PC-3 (cell line): ENCODE measurements at regions not wholly inside any gene's neighbourhood (a gene's known extent, or its start where the extent isn't known, plus 50 kb on each side); places are given as distances from the start of the nearest gene placed in this dataset.

Experiments
- ATAC-seq: fragments of 200-7000 bp; cut with Tn5 transposase; 2 replicates; pipeline ENCODE4 v1.9.1; 2020; ENCODE audit warnings: mild to moderate bottlenecking, moderate library complexity
- BruUV-seq: library from RNA; stranded (reverse); fragments of 400-500 nt; replicated peaks from 2 replicates; lab custom pipeline; 2021; lab: Mats Ljungman, UMichigan
- CTCF ChIA-PET: fragments of 300-600 bp; sonication (Branson Sonifier 250); formaldehyde crosslinking; loops from one replicate; lab custom pipeline; 2022; ENCODE audit warnings: antibody characterized with exemption; lab: Charles Lee
- POLR2A ChIA-PET: fragments of 300-600 bp; sonication (Branson Sonifier 250); formaldehyde crosslinking; loops from one replicate; lab custom pipeline; 2022; ENCODE audit warnings: antibody characterized with exemption; ENCODE audit not compliant: unreplicated experiment; lab: Charles Lee
- DNase-seq: peaks from one replicate; pipeline ENCODE4 v3.0.0-alpha.2; 2015
- H2AFZ ChIP-seq: fragments of 300-600 bp; sonication (generic); 2 replicates; pipeline ENCODE4 v1.6.0; 2016; ENCODE audit warnings: antibody characterized with exemption, low read length
- H3F3A ChIP-seq: fragments of 300-600 bp; sonication (generic); one replicate; pipeline ENCODE4 v1.6.0; 2017; ENCODE audit warnings: antibody characterized with exemption, low read length, control low read depth, mild to moderate bottlenecking; ENCODE audit not compliant: unreplicated experiment
- H3K27ac ChIP-seq: fragments of 300-600 bp; sonication (generic); 2 replicates; pipeline ENCODE4 v1.5.1; 2016; ENCODE audit warnings: mild to moderate bottlenecking, low read length
- H3K27me3 ChIP-seq: fragments of 300-600 bp; sonication (generic); 2 replicates; pipeline ENCODE4 v1.6.1; 2016; ENCODE audit warnings: low read length, mixed read lengths
- H3K36me3 ChIP-seq: fragments of 300-600 bp; sonication (generic); 2 replicates; pipeline ENCODE4 v1.6.1; 2016; ENCODE audit warnings: low read depth, mixed run types, low read length, mixed read lengths
- H3K4me1 ChIP-seq: fragments of 300-600 bp; sonication (generic); 2 replicates; pipeline ENCODE4 v1.5.1; 2016; ENCODE audit warnings: low read length; ENCODE audit not compliant: insufficient read depth
- H3K4me2 ChIP-seq: fragments of 300-600 bp; sonication (generic); 2 replicates; pipeline ENCODE4 v1.6.0; 2016; ENCODE audit warnings: low read length
- H3K4me3 ChIP-seq: fragments of 300-600 bp; sonication (generic); 2 replicates; pipeline ENCODE4 v1.5.1; 2016; ENCODE audit warnings: mild to moderate bottlenecking, low read length, mixed read lengths
- H3K79me2 ChIP-seq: fragments of 300-600 bp; sonication (generic); 2 replicates; pipeline ENCODE4 v1.6.1; 2017; ENCODE audit warnings: low read length, mixed read lengths
- H3K9ac ChIP-seq: fragments of 300-600 bp; sonication (generic); 2 replicates; pipeline ENCODE4 v1.6.0; 2016; ENCODE audit warnings: mild to moderate bottlenecking, low read length
- H3K9me2 ChIP-seq: fragments of 300-600 bp; sonication (generic); replicated peaks from 2 replicates; pipeline ENCODE4 v1.6.1; 2016; ENCODE audit warnings: mixed run types, low read length, mixed read lengths
- H3K9me3 ChIP-seq: fragments of 300-600 bp; sonication (generic); 2 replicates; pipeline ENCODE4 v1.6.1; 2016; ENCODE audit warnings: low read length, mixed read lengths
- H4K20me1 ChIP-seq: fragments of 300-600 bp; sonication (generic); 2 replicates; pipeline ENCODE4 v1.6.1; 2016; ENCODE audit warnings: low read length, mixed read lengths
- EZH2 ChIP-seq: fragments of 300-600 bp; sonication (generic); IDR thresholded peaks from one replicate; pipeline ENCODE4 v1.6.1; 2017; ENCODE audit warnings: antibody characterized with exemption, mild to moderate bottlenecking, low read length; ENCODE audit not compliant: unreplicated experiment
- EZH2phosphoT487 ChIP-seq: fragments of 300-600 bp; sonication (generic); IDR thresholded peaks from 2 replicates; pipeline ENCODE4 v1.6.1; 2018; ENCODE audit warnings: mild to moderate bottlenecking, antibody characterized with exemption, low read length, borderline replicate concordance
- intact Hi-C: fragments of 100-400 bp; cut with micrococcal nuclease; formaldehyde crosslinking; loops from 2 replicates; pipeline ENCODE4 v1.9.0; 2023
- TF ChIP-seq, protein P1 (sequence below): fragments of 300-600 bp; sonication (generic); conservative IDR thresholded peaks from 2 replicates; pipeline ENCODE4 v1.5.1; 2017; ENCODE audit warnings: antibody characterized with exemption, low read depth, mild to moderate bottlenecking, low read length

DNA sequence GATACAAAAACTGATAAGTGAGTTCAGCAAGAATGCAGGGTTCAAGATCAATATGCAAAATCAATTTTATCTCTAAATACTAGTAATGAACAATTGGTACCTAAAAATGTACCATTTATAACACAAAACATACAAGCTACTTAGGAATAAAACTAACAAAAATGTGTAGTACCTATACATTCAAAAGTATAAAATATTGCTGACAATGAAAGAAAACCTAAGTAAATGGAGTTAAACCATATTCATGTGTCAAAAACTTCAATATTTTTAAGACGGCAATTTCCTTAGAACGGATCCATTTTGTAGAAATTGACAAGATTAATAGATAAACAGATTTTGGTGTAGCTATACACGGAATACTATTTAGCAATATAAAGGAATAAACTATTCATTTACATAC is 343.1 kb upstream of the CCDC54 start:
- Histone ChIP-seq H3K9me3 (0 out of 2 replicates have a peak, but pooled peaks cover 6% of the 10 kb centered on the region), H3K27me3 (no peaks in the 10 kb centered on the region), H3K27ac (no peak overlapping the region), H3K9ac (no peak overlapping the region), H3K4me1 (no peaks in the 10 kb centered on the region), H2AFZ (no peak overlapping the region), H3K4me2 (no peak overlapping the region), H3K79me2 (no peaks in the 10 kb centered on the region), H3K9me2 (no peaks in the 10 kb centered on the region), H3K4me3 (no peak overlapping the region), H4K20me1 (no peaks in the 10 kb centered on the region), H3F3A (no peaks in the 10 kb centered on the region), H3K36me3 (no peaks in the 10 kb centered on the region)
- TF ChIP-seq, protein P1, sequence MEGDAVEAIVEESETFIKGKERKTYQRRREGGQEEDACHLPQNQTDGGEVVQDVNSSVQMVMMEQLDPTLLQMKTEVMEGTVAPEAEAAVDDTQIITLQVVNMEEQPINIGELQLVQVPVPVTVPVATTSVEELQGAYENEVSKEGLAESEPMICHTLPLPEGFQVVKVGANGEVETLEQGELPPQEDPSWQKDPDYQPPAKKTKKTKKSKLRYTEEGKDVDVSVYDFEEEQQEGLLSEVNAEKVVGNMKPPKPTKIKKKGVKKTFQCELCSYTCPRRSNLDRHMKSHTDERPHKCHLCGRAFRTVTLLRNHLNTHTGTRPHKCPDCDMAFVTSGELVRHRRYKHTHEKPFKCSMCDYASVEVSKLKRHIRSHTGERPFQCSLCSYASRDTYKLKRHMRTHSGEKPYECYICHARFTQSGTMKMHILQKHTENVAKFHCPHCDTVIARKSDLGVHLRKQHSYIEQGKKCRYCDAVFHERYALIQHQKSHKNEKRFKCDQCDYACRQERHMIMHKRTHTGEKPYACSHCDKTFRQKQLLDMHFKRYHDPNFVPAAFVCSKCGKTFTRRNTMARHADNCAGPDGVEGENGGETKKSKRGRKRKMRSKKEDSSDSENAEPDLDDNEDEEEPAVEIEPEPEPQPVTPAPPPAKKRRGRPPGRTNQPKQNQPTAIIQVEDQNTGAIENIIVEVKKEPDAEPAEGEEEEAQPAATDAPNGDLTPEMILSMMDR, result no peak
- TF ChIP-seq EZH2phosphoT487, result no peak
- ChIA-PET POLR2A (interaction anchor here (0.6 kb wide), 1 partner anchor 1283 kb away, joined by 3 read pairs; no protein-coding TSS in a partner anchor), CTCF (no interaction called here)
- BruUV-seq, result no TSS peak
- intact Hi-C loops, result loop anchor here (1.0 kb wide), 1 partner anchor 42 kb away; no protein-coding TSS in a partner anchor
- DNase-seq (no peak), ATAC-seq (no peak)

DNA sequence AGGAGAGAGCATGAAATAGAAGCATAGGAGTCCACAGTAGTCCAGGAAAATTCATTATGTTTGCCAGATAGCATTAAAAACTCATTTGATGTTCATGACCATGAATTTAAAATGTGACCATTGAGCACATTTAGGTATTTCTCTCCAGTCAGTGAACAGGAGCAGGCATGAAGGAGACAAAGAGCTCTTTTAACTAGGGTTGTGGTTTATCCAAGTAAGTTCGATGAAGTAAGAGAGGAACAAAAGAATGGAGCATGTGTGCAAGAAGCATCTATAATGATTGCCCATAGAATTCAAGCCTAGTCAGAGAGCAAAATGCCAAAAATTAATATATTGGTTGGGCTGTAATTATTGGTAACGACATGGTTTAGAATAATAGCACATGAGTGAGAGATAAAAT is 342.1 kb upstream of the CCDC54 start:
- Histone ChIP-seq H3K36me3 (no peaks in the 10 kb centered on the region), H3K4me2 (no peak overlapping the region), H3K9ac (no peak overlapping the region), H3K9me3 (0 out of 2 replicates have a peak, but pooled peaks cover 6% of the 10 kb centered on the region), H3K4me1 (no peaks in the 10 kb centered on the region), H3K4me3 (no peak overlapping the region), H3F3A (no peaks in the 10 kb centered on the region), H3K27me3 (no peaks in the 10 kb centered on the region), H3K79me2 (no peaks in the 10 kb centered on the region), H3K9me2 (no peaks in the 10 kb centered on the region), H4K20me1 (no peaks in the 10 kb centered on the region), H2AFZ (no peak overlapping the region), H3K27ac (no peak overlapping the region)
- ATAC-seq (no peak), DNase-seq (no peak)
- TF ChIP-seq, protein P1, result no peak
- no peak for TF ChIP-seq EZH2
- TF ChIP-seq EZH2phosphoT487, result no peak
- POLR2A ChIA-PET, result no interaction called here
- no TSS peak for BruUV-seq
- CTCF ChIA-PET, result no interaction called here
- intact Hi-C loops, result no loop called here

DNA sequence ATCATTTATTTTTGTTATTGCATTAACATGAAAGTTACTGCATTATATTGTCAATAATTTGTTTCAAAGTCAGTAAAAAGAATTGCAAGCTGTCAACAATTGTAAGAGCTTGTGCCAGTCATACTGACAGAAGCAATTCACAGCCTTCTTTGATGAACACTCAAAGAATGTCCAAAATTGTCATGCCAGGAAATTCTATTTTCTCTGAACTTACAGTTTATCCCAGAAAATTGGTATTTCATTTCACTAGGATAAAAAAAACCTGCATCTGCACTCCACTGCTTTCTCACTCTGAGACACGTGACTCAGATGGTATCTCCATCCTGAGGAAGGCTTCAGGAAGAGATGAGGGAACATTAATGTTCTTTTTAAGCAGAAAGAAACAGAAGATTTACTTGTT is 332.6 kb upstream of the CCDC54 start:
- Histone ChIP-seq H3K9ac (no peak overlapping the region), H3K9me2 (no peaks in the 10 kb centered on the region), H3K4me1 (peaks cover 8% of the 10 kb centered on the region; the same call in 1 of the 2 replicates), H4K20me1 (no peaks in the 10 kb centered on the region), H3K4me2 (no peak overlapping the region), H3K4me3 (no peak overlapping the region), H3K27ac (no peak overlapping the region), H3K36me3 (no peaks in the 10 kb centered on the region), H2AFZ (no peak overlapping the region), H3K27me3 (no peaks in the 10 kb centered on the region), H3K79me2 (no peaks in the 10 kb centered on the region), H3K9me3 (no peaks in the 10 kb centered on the region), H3F3A (no peaks in the 10 kb centered on the region)
- DNase-seq (no peak), ATAC-seq (no peak)
- no peak for TF ChIP-seq EZH2
- TF ChIP-seq EZH2phosphoT487, result no peak
- TF ChIP-seq, protein P1, result no peak
- CTCF ChIA-PET, result no interaction called here
- BruUV-seq, result no TSS peak
- POLR2A ChIA-PET, result no interaction called here
- intact Hi-C loops, result no loop called here
